ENCODE measurements at regions not wholly inside any gene's neighbourhood (a gene's known extent, or its start where the extent isn't known, plus 50 kb on each side); places are given as distances from the start of the nearest gene placed in this dataset.

DNA sequence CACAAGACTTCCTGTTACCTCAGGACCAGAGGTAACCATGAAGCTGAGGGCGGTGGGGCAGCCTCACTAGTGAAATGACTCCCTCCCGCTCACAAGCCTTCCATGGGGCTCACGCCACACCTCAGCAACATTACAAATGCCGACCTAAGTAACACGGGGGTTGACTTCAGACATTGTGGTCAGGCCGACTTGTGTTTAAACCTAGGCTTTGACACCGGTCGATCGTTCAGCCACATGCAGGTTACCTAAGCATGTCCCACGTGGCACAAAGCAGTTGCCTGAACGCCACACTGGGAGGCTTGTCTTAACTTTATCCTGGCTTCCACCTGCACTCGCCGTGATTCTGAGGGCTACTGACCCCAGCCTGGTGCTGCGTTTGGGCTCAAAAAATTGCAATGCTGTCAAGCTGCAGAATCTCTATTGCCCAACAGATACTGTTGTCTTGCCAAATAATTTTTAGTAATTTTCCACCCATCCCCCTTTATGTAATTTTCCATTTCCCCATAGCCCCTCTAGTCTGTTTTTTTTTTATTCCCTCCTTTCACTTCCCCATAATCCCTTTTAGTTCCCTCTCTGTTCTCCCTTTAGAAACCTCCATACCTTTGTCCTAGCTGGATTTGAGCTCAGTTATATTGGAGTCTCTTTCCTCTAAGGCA lies 158.6 kb upstream of the RGMA start:
- DNase-seq, result no peak

GRCh38 chr15:93246266-93247242 lies 157.5 kb upstream of the RGMA start:
- DNase-seq, result peak; percentile 57

DNA sequence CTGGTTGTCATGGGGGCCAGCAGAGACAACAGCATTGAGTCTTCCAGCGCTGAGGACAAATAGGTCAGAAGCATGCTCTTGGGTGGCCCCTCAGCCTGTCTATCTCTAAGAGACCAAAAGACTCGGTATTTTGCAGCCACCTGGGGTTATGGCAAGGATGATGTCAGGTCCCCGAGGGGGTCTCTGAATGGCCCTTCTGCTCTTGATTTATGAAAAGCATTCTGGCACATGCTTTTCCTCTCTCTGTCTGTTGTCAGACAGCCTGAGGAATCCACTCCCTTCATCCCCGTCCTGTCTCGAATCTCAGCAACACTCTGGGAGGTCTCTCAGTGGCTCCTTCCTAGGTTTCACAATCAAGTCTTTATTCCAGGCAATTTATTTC lies 156.6 kb upstream of the RGMA start:
- peak; percentile 76 for DNase-seq

- no peak for DNase-seq
Measured at GRCh38 chr15:93244696-93245660, 156.0 kb upstream of the RGMA start.

DNA sequence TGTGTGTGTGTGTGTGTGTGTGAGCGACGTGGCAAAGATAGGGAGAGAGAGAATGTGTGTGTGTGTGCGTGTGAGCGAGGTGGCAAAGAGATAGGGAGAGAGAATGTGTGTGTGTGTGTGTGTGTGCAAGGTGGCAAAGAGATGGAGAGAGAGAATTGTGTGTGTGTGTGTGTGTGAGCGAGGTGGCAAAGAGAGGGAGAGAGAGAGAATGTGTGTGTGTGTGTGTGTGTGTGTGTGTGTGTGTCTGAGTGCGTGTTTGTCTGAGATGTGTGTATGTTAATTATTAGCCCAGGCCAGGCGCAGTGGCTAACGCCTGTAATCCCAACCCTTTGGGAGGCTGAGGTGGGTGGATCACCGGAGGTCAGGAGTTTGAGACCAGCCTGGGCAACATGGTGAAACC lies 154.6 kb upstream of the RGMA start:
- no peak for DNase-seq

- DNase-seq, result no peak
Measured at GRCh38 chr15:93241696-93242585, 152.9 kb upstream of the RGMA start.

GRCh38 chr15:93239993-93240392 lies 151.0 kb upstream of the RGMA start:
- DNase-seq, result no peak

GRCh38 chr15:93239591-93239990 lies 150.6 kb upstream of the RGMA start:
- no peak for DNase-seq

GRCh38 chr15:93238641-93239040 lies 149.6 kb upstream of the RGMA start:
- no peak for DNase-seq

DNA sequence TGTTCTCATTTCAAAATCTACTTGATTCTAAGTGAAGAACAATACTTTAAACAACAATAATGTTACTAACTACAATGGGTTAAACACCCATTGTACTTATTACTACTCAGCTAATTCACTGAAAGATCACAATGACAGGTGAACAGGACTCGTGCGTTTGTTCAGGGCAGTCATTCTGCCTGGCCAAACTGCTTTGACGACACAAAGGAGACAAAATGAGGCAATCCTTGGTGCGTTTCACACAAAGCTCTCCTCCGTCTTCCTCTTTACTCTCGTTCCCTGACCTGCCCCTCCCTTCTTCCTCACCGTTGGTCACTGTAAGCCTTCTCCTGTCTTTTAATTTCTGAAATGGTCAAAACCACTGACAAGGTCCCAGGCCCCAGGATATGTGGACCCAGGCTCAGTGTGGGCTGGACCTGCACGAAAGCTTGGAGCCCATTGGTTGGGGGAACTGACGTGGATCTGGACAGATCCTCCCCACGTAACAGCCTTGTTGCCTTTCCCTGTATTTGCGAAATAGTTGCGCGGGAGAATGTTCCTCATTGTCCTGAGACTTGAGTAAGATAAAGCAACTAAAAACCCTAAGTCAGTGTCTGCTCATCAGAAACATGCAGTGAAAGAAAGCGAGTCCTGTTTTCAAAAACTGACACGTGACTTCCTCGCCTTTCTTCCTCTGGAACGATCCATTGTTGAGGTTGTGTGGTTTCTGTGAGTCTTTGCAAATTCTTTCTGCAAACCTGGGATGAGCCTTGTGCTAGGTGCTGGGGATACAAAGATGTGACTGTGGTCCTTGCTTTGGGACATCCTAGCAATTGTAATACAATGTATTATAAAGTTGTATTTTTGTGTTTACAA lies 147.1 kb upstream of the RGMA start:
- no peak for DNase-seq

DNA sequence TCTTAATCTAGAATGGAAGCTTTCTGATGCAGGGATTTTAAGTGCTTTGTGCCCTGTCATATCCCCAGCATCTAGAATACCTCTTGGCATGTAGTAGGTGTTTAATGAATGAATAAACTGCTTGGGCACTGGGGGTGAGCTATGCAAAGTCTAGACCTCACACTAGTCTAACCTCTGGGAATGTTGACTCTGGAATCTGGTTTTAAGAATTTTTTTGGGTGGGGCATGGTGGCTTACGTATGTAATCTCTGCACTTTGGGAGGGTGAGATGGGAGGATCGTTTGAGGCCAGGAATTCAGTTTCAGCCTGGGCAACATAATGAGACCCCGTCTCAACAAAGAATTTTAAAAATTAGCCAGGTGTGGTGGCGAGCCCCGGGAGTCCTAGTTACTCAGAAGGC lies 146.3 kb upstream of the RGMA start:
- DNase-seq, result no peak

- no peak for DNase-seq
Measured at GRCh38 chr15:93233710-93234109, 144.7 kb upstream of the RGMA start.

DNA sequence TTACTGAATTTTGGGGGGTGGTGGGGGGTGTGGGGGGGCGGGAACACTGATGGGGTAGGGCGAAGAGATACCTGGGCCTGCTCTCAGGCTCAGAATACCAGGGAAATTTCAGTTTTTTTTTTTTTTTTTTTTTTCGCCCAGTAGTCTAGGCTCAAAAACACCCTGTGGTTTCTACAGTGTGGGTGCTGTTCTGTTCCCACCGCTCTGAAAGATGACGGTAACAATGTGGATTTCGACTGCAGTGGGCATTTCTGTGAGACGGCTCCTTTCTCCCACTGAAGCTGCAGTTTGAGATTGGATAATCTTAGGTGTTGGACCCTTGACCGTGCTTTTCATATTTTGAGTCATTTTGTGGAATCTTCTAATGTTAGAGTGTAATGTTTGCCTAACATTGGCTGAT lies 143.8 kb upstream of the RGMA start:
- no peak for DNase-seq

GRCh38 chr15:93231994-93232393 lies 143.0 kb upstream of the RGMA start:
- DNase-seq, result no peak

- DNase-seq, result no peak
Measured at GRCh38 chr15:93231261-93231925, 142.4 kb upstream of the RGMA start.

DNA sequence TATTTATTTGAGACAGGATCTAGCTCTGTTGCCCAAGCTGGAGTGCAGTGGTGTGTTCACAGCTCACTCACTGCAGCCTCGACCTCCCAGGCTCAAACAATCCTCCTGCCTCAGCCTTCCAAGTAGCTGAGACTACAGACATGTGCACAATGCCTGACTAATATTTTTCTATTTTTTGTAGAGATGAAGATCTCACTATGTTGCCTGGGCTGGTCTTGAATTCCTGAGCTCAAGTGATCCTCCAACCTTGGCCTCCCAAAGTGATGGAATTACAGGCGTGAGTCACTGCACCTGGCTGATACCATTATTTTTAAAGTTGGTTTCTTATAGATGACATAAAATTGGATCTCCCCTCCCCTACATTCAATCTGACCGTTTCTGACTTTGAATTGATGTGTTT lies 139.5 kb upstream of the RGMA start:
- DNase-seq, result no peak

DNA sequence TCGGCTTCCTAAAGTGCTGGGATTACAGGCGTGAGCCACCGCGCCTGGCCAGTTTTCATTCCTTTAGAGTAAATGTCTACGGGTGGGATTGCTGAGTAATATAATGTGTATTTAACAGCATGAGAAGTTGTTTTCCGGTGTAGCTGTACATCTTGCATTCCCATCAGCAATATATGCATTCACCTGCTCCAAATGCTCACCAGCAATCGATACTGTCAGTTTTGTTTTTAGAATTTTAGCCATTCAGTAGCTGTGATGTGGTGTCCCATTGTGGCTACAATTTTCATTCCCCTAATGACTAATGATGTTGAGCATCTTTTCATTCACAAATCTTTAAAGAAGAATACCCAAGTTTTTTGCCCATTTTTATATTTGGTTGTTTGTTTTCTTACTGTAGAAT lies 134.8 kb upstream of the RGMA start:
- no peak for DNase-seq

- DNase-seq, result no peak
Measured at GRCh38 chr15:93221759-93222158, 132.7 kb upstream of the RGMA start.

GRCh38 chr15:93219859-93220420 lies 130.9 kb upstream of the RGMA start:
- no peak for DNase-seq

DNA sequence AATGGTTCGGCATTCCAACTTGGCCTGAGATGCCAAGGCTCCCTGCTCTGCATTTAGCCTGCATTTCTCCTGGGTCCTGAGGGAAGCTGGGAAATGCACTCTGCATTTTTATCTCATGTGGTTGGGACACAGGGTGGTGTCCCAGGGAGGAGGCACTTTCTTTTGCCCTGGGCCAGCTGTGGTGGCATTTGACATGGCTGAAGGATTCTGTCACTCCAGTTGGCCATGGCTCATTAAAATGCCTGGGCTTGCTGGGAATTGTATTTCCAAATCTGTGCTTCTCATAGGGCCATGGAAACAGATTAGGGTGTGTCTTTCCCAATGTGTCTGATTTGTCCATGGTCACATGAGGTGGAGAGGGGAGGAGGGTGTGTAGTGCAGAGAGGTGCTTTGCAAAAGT lies 128.3 kb upstream of the RGMA start:
- no peak for DNase-seq
